ENCODE measurements at regions not wholly inside any gene's neighbourhood (a gene's known extent, or its start where the extent isn't known, plus 50 kb on each side); places are given as distances from the start of the nearest gene placed in this dataset.

- intact Hi-C loops (cut with DNase I), result no loop called here
- no peak for DNase-seq
- Histone ChIP-seq H3K4me3 (no peak overlapping the region), H3K27me3 (no peaks in the 10 kb centered on the region), H3K4me1 (no peaks in the 10 kb centered on the region), H3K9me3 (no peaks in the 10 kb centered on the region), H3K9ac (ENCODE audit: low read depth in 2 of 2, low read length in 2 of 2) (no peak overlapping the region), H3K27ac (no peak overlapping the region), H3K36me3 (no peaks in the 10 kb centered on the region)
- TF ChIP-seq CTCF (IDR thresholded peaks at IDR 0.05), result no peak
These were observed 1268.5 kb upstream of the C9orf72 start for GRCh38 chr9:28841775-28842174.

GRCh38 chr9:28847331-28847730 lies 1274.0 kb upstream of the C9orf72 start:
- Histone ChIP-seq H3K36me3 (no peaks in the 10 kb centered on the region), H3K4me1 (no peaks in the 10 kb centered on the region), H3K27me3 (no peaks in the 10 kb centered on the region), H3K27ac (no peak overlapping the region), H3K9me3 (no peaks in the 10 kb centered on the region), H3K4me3 (no peak overlapping the region), H3K9ac (ENCODE audit: low read depth in 2 of 2, low read length in 2 of 2) (no peak overlapping the region)
- no peak for TF ChIP-seq CTCF (IDR thresholded peaks at IDR 0.05)
- intact Hi-C loops (cut with DNase I), result no loop called here
- DNase-seq, result no peak

- no peaks in the 10 kb centered on the region for H3K27me3 ChIP-seq
- no peaks in the 10 kb centered on the region for H3K36me3 ChIP-seq
- H3K9me3 ChIP-seq, result no peaks in the 10 kb centered on the region
- H3K9ac ChIP-seq (ENCODE audit: low read depth in 2 of 2, low read length in 2 of 2), result no peak overlapping the region
- intact Hi-C loops (cut with DNase I), result no loop called here
- TF ChIP-seq CTCF (IDR thresholded peaks at IDR 0.05), result no peak
- H3K4me3 ChIP-seq, result no peak overlapping the region
- no peaks in the 10 kb centered on the region for H3K4me1 ChIP-seq
- DNase-seq, result no peak
- no peak overlapping the region for H3K27ac ChIP-seq
These were observed 1275.4 kb upstream of the C9orf72 start for GRCh38 chr9:28848671-28849070.

GRCh38 chr9:28853477-28853876 lies 1280.2 kb upstream of the C9orf72 start:
- TF ChIP-seq CTCF (IDR thresholded peaks at IDR 0.05), result no peak
- H3K4me3 ChIP-seq, result no peak overlapping the region
- DNase-seq, result no peak
- no peaks in the 10 kb centered on the region for H3K27me3 ChIP-seq
- no peaks in the 10 kb centered on the region for H3K4me1 ChIP-seq
- H3K9ac ChIP-seq (ENCODE audit: low read depth in 2 of 2, low read length in 2 of 2), result no peak overlapping the region
- no peak overlapping the region for H3K27ac ChIP-seq
- H3K9me3 ChIP-seq, result no peaks in the 10 kb centered on the region
- no peaks in the 10 kb centered on the region for H3K36me3 ChIP-seq
- intact Hi-C loops (cut with DNase I), result no loop called here

GRCh38 chr9:28866951-28867350 lies 1293.7 kb upstream of the C9orf72 start:
- H3K9ac ChIP-seq (ENCODE audit: low read depth in 2 of 2, low read length in 2 of 2), result no peak overlapping the region
- H3K27me3 ChIP-seq, result no peaks in the 10 kb centered on the region
- no peaks in the 10 kb centered on the region for H3K4me1 ChIP-seq
- no peak for TF ChIP-seq CTCF (IDR thresholded peaks at IDR 0.05)
- H3K4me3 ChIP-seq, result no peak overlapping the region
- H3K9me3 ChIP-seq, result no peaks in the 10 kb centered on the region
- H3K36me3 ChIP-seq, result no peaks in the 10 kb centered on the region
- DNase-seq, result no peak
- intact Hi-C loops (cut with DNase I), result no loop called here
- H3K27ac ChIP-seq, result no peak overlapping the region
